GM23338 (cell line): ENCODE measurements at regions not wholly inside any gene's neighbourhood (a gene's known extent, or its start where the extent isn't known, plus 50 kb on each side); places are given as distances from the start of the nearest gene placed in this dataset.

ENCODE experiments used
- CREB1 ChIP-seq: fragments of 250-450 bp; sonication (Bioruptor Pico); IDR thresholded peaks from 2 replicates; pipeline ENCODE4 v1.5.0; 2020; ENCODE audit warnings: low read depth, mild to moderate bottlenecking, moderate library complexity
- CTCF ChIP-seq, 2 experiments: fragments of 200-600 bp in 1 of 2; sonication (generic) in 1 of 2; conservative IDR thresholded peaks; 2 replicates each; pipeline versions ENCODE4 v1.5.1 to v1.6.1; 2016 to 2017; ENCODE audit warnings: antibody characterized with exemption in 2 of 2, low read depth in 2 of 2, mild to moderate bottlenecking in 2 of 2, moderate library complexity in 1 of 2
- ETS1 ChIP-seq: IDR thresholded peaks from 2 replicates; pipeline ENCODE4 v1.6.1; 2016; ENCODE audit warnings: antibody characterized with exemption
- EZH2 ChIP-seq: fragments of 200-600 bp; sonication (generic); IDR thresholded peaks from one replicate; pipeline ENCODE4 v1.8.0; 2017; ENCODE audit warnings: antibody characterized with exemption, mild to moderate bottlenecking, low read depth; ENCODE audit not compliant: unreplicated experiment
- EZH2phosphoT487 ChIP-seq: fragments of 200-600 bp; sonication (generic); IDR thresholded peaks from one replicate; pipeline ENCODE4 v1.8.1; 2018; ENCODE audit warnings: antibody characterized with exemption; ENCODE audit not compliant: unreplicated experiment
- JUNB ChIP-seq: IDR thresholded peaks from one replicate; pipeline ENCODE4 v1.6.1; 2016; ENCODE audit warnings: antibody characterized with exemption; ENCODE audit not compliant: unreplicated experiment
- NANOG ChIP-seq: IDR thresholded peaks from 2 replicates; pipeline ENCODE4 v1.6.1; 2016; ENCODE audit warnings: antibody characterized with exemption, borderline replicate concordance
- POLR2AphosphoS5 ChIP-seq: IDR thresholded peaks from 2 replicates; pipeline ENCODE4 v1.6.1; 2016; ENCODE audit warnings: antibody characterized with exemption, low read depth
- REST ChIP-seq: IDR thresholded peaks from one replicate; pipeline ENCODE4 v1.6.1; 2018; ENCODE audit warnings: antibody characterized with exemption; ENCODE audit not compliant: unreplicated experiment
- ZNF114 ChIP-seq: fragments of 250-450 bp; sonication (Bioruptor Pico); IDR thresholded peaks from 2 replicates; pipeline ENCODE4 v1.5.0; 2020; ENCODE audit warnings: mild to moderate bottlenecking, moderate library complexity
- ZNF331 ChIP-seq: fragments of 250-450 bp; sonication (Bioruptor Pico); IDR thresholded peaks from 2 replicates; pipeline ENCODE4 v1.5.0; 2020; ENCODE audit warnings: low read depth, mild to moderate bottlenecking, moderate library complexity
- ZNF462 ChIP-seq: fragments of 250-450 bp; sonication (Bioruptor Pico); IDR thresholded peaks from 2 replicates; pipeline ENCODE4 v1.5.0; 2020; ENCODE audit warnings: mild to moderate bottlenecking, moderate library complexity

GRCh38 chr22:45112136-45112879, 51.4 kb upstream of the NUP50 start:
- TF ChIP-seq CTCF (conservative IDR thresholded peaks at IDR 0.05; ENCODE audit: low read depth in 2 of 2) (no peak), EZH2phosphoT487 (no peak), POLR2AphosphoS5 (no peak), ZNF462 (no peak), EZH2 (no peak), ZNF331 (CRISPR knock-in tag) (no peak), JUNB (no peak), ZNF114 (CRISPR knock-in tag) (no peak), CREB1 (CRISPR knock-in tag) (no peak), REST (no peak), ETS1 (no peak), NANOG (no peak)
